ENCODE measurements at regions not wholly inside any gene's neighbourhood (a gene's known extent, or its start where the extent isn't known, plus 50 kb on each side); places are given as distances from the start of the nearest gene placed in this dataset.

- TF ChIP-seq, protein P1, sequence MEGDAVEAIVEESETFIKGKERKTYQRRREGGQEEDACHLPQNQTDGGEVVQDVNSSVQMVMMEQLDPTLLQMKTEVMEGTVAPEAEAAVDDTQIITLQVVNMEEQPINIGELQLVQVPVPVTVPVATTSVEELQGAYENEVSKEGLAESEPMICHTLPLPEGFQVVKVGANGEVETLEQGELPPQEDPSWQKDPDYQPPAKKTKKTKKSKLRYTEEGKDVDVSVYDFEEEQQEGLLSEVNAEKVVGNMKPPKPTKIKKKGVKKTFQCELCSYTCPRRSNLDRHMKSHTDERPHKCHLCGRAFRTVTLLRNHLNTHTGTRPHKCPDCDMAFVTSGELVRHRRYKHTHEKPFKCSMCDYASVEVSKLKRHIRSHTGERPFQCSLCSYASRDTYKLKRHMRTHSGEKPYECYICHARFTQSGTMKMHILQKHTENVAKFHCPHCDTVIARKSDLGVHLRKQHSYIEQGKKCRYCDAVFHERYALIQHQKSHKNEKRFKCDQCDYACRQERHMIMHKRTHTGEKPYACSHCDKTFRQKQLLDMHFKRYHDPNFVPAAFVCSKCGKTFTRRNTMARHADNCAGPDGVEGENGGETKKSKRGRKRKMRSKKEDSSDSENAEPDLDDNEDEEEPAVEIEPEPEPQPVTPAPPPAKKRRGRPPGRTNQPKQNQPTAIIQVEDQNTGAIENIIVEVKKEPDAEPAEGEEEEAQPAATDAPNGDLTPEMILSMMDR (IDR thresholded peaks at IDR 0.05; ENCODE audit: low read depth, low read length, missing input control), result no peak
- TF ChIP-seq YY1 (IDR thresholded peaks at IDR 0.05) (no peak), SP1 (IDR thresholded peaks at IDR 0.05) (no peak), MAX (IDR thresholded peaks at IDR 0.05) (no peak), FOXA1 (IDR thresholded peaks at IDR 0.05) (no peak), RAD21 (IDR thresholded peaks at IDR 0.05) (no peak), ZBTB33 (IDR thresholded peaks at IDR 0.05) (no peak), JUND (IDR thresholded peaks at IDR 0.05) (no peak), HNF4A (conservative IDR thresholded peaks at IDR 0.05) (no peak), EGR1 (IDR thresholded peaks at IDR 0.05; ENCODE audit: low read depth in 2 of 2) (no peak)
- TF ChIP-seq, protein P2, sequence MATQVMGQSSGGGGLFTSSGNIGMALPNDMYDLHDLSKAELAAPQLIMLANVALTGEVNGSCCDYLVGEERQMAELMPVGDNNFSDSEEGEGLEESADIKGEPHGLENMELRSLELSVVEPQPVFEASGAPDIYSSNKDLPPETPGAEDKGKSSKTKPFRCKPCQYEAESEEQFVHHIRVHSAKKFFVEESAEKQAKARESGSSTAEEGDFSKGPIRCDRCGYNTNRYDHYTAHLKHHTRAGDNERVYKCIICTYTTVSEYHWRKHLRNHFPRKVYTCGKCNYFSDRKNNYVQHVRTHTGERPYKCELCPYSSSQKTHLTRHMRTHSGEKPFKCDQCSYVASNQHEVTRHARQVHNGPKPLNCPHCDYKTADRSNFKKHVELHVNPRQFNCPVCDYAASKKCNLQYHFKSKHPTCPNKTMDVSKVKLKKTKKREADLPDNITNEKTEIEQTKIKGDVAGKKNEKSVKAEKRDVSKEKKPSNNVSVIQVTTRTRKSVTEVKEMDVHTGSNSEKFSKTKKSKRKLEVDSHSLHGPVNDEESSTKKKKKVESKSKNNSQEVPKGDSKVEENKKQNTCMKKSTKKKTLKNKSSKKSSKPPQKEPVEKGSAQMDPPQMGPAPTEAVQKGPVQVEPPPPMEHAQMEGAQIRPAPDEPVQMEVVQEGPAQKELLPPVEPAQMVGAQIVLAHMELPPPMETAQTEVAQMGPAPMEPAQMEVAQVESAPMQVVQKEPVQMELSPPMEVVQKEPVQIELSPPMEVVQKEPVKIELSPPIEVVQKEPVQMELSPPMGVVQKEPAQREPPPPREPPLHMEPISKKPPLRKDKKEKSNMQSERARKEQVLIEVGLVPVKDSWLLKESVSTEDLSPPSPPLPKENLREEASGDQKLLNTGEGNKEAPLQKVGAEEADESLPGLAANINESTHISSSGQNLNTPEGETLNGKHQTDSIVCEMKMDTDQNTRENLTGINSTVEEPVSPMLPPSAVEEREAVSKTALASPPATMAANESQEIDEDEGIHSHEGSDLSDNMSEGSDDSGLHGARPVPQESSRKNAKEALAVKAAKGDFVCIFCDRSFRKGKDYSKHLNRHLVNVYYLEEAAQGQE (IDR thresholded peaks at IDR 0.05), result no peak
These were observed 223.4 kb upstream of the HTR2A start for GRCh38 chr13:47120282-47120681.
